Choroid plexus epithelial cell (primary cell): ENCODE measurements at regions not wholly inside any gene's neighbourhood (a gene's known extent, or its start where the extent isn't known, plus 50 kb on each side); places are given as distances from the start of the nearest gene placed in this dataset.

ENCODE experiments used
- DNase-seq: peaks from one replicate; pipeline ENCODE4 v3.0.0-alpha.2; 2010; ENCODE audit warnings: low read depth
- H3K4me3 ChIP-seq: 2 replicates; pipeline ENCODE4 v1.5.1; 2011; ENCODE audit warnings: low read depth, mild to moderate bottlenecking, control low read depth, low read length, moderate library complexity
- TF ChIP-seq, protein P1 (sequence below): conservative IDR thresholded peaks from 2 replicates; pipeline ENCODE4 v1.5.1; 2011; ENCODE audit warnings: low read depth, mild to moderate bottlenecking, control low read depth, inconsistent platforms, low read length, moderate library complexity

DNA sequence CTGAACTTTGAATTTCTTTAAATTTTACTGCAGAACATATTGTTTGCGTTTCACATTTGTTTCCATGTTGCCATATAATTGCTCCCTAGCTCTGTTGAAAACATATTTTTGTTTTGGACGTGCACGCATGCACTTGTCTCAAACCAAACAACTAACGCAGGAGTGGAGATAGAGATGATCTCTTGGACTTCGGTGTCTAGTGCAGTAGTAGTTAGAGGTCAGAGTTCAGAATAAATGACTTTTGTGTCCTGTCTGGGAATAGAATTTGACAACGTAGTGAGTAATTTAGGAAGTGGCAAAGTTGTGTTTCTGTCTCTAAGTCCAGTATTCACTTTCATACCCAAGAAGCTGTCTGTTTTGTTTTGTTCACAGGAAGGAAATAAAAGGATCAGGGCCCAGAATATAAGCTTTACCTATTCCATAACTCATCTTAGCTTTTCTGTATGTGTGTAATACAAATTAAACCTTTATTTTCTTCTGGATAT, 173.8 kb downstream of the AEBP2 start:
- DNase-seq = no peak
- H3K4me3 ChIP-seq = no peak overlapping the region
- TF ChIP-seq, protein P1, sequence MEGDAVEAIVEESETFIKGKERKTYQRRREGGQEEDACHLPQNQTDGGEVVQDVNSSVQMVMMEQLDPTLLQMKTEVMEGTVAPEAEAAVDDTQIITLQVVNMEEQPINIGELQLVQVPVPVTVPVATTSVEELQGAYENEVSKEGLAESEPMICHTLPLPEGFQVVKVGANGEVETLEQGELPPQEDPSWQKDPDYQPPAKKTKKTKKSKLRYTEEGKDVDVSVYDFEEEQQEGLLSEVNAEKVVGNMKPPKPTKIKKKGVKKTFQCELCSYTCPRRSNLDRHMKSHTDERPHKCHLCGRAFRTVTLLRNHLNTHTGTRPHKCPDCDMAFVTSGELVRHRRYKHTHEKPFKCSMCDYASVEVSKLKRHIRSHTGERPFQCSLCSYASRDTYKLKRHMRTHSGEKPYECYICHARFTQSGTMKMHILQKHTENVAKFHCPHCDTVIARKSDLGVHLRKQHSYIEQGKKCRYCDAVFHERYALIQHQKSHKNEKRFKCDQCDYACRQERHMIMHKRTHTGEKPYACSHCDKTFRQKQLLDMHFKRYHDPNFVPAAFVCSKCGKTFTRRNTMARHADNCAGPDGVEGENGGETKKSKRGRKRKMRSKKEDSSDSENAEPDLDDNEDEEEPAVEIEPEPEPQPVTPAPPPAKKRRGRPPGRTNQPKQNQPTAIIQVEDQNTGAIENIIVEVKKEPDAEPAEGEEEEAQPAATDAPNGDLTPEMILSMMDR = no peak

DNA sequence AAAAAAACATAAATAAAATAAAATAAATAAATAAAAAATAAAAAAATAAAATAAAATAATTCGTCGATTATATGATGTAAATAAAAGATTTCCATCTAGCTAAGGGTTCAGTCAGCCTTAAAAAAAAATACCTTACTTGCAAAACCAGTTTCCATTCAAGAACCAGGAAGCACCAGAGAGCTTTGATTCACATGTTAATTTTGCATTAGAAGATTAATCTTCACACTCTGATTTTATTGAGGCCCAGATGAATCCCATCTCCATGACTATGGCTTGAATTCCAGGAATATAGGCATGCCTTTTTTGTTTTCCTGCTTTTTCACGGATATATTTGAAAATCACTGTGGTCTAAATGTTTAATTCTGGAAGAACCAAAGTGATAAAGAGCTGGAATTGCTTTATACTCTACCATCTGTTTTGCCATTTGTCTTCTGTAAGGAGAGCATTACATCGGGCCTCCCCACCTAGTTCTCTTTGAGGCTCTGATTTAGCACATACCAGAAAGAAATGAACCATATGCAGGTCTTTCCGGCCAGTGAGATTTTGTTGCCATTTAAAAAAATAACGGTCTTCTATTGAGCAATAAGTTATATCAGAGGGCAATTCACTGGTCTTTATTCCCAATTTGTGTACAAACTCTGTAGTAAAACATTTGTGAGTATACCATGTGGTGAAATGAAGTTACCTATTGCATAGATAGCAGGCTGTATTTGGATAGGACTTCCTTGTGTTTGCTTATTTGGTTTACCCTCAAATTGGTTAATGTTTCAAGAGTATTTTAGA, 175.5 kb downstream of the AEBP2 start:
- TF ChIP-seq, protein P1 = no peak
- H3K4me3 ChIP-seq = no peak overlapping the region
- DNase-seq = no peak

- TF ChIP-seq, protein P1 = no peak
- DNase-seq = no peak
- no peak overlapping the region for H3K4me3 ChIP-seq
Measured at GRCh38 chr12:19615384-19615725, 176.1 kb downstream of the AEBP2 start.

- TF ChIP-seq, protein P1 = no peak
- no peak for DNase-seq
- no peak overlapping the region for H3K4me3 ChIP-seq
Measured at GRCh38 chr12:19616781-19617180, 177.5 kb downstream of the AEBP2 start.

DNA sequence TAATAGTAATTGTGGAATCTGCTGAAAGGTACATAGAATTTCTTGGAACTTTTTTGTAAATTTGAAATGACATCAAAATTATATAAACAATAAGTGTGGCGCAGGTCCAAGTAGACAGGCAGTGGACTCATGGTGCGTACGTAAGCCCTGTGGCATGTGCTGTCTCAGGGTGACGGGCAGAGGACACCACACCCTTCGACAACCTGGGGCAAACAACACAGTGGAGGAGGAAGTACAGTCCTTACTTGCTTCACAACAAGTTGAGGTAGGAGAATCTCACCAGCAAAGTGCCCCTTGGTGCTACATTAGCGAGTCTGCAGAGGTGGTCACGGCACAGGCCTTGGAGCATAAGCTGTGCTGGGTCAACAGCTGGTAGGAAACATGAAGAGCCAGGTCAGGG, 180.9 kb downstream of the AEBP2 start:
- H3K4me3 ChIP-seq = no peak overlapping the region
- TF ChIP-seq, protein P1 = no peak
- DNase-seq = peak; percentile 44

GRCh38 chr12:19623751-19624399, 184.6 kb downstream of the AEBP2 start:
- TF ChIP-seq, protein P1 = no peak
- DNase-seq = no peak

More at GRCh38 chr12:19623751-19624399, 184.6 kb downstream of the AEBP2 start:
- no peak overlapping the region for H3K4me3 ChIP-seq
